Endodermal cell (in vitro differentiated cells): ENCODE measurements at regions not wholly inside any gene's neighbourhood (a gene's known extent, or its start where the extent isn't known, plus 50 kb on each side); places are given as distances from the start of the nearest gene placed in this dataset.

Source experiments
- DNase-seq: peaks from one replicate; pipeline ENCODE4 v3.0.0-alpha.2; 2017
- H3K27ac ChIP-seq: 2 replicates; pipeline ENCODE4 v1.5.1; 2013; ENCODE audit warnings: mild to moderate bottlenecking, low read depth, low read length, moderate library complexity
- H3K27me3 ChIP-seq: 2 replicates; pipeline ENCODE4 v1.6.1; 2013; ENCODE audit warnings: mild to moderate bottlenecking, low read length, moderate library complexity; ENCODE audit not compliant: insufficient read depth, control insufficient read depth, poor library complexity, severe bottlenecking
- H3K36me3 ChIP-seq: 2 replicates; pipeline ENCODE4 v1.7.0; 2013; ENCODE audit warnings: mild to moderate bottlenecking, low read length, moderate library complexity; ENCODE audit not compliant: control insufficient read depth, insufficient read depth
- H3K4me1 ChIP-seq: one replicate; pipeline ENCODE4 v1.7.0; 2013; ENCODE audit warnings: low read length; ENCODE audit not compliant: control insufficient read depth, insufficient read depth
- H3K4me3 ChIP-seq: 2 replicates; pipeline ENCODE4 v1.5.1; 2013; ENCODE audit warnings: mild to moderate bottlenecking, low read length, moderate library complexity
- H3K9ac ChIP-seq: 2 replicates; pipeline ENCODE4 v1.6.1; 2013; ENCODE audit warnings: mild to moderate bottlenecking, low read length, moderate library complexity; ENCODE audit not compliant: poor library complexity, severe bottlenecking; ENCODE audit errors: extremely low read depth
- H3K9me3 ChIP-seq: 2 replicates; pipeline ENCODE4 v1.6.1; 2013; ENCODE audit warnings: mild to moderate bottlenecking, low read length, moderate library complexity; ENCODE audit not compliant: control insufficient read depth
- H3K27ac Mint-ChIP-seq: 2 replicates; pipeline ENCODE4 v1.8.0; 2020; ENCODE audit warnings: mixed read lengths
- H3K27me3 Mint-ChIP-seq: 2 replicates; pipeline ENCODE4 v1.8.0; 2021; ENCODE audit warnings: mild to moderate bottlenecking, mixed read lengths; ENCODE audit not compliant: insufficient read depth
- H3K36me3 Mint-ChIP-seq: 2 replicates; pipeline ENCODE4 v1.8.0; 2020; ENCODE audit warnings: low read depth, mixed read lengths
- H3K4me1 Mint-ChIP-seq: 2 replicates; pipeline ENCODE4 v1.8.0; 2020; ENCODE audit warnings: mixed read lengths
- H3K4me3 Mint-ChIP-seq: 2 replicates; pipeline ENCODE4 v1.8.0; 2020; ENCODE audit warnings: mild to moderate bottlenecking, moderate library complexity, mixed read lengths
- H3K9me3 Mint-ChIP-seq: 2 replicates; pipeline ENCODE4 v1.8.0; 2020; ENCODE audit warnings: mild to moderate bottlenecking, mixed read lengths
- WGBS, 2 experiments: methylation state at CpG; one replicate each; pipeline versions ENCODE4 v1.1.5 to v1.1.7; 2013; ENCODE audit warnings: missing lambda C conversion rate in 2 of 2, mixed read lengths in 1 of 2; ENCODE audit not compliant: insufficient coverage in 1 of 2, insufficient read length in 1 of 2; 5-methylcytosine and 5-hydroxymethylcytosine counted together
- TF ChIP-seq, protein P1 (sequence below): fragments of 200-600 bp; sonication (generic); conservative IDR thresholded peaks from 2 replicates; pipeline ENCODE4 v1.5.0; 2021; ENCODE audit warnings: antibody characterized with exemption, mild to moderate bottlenecking

DNA sequence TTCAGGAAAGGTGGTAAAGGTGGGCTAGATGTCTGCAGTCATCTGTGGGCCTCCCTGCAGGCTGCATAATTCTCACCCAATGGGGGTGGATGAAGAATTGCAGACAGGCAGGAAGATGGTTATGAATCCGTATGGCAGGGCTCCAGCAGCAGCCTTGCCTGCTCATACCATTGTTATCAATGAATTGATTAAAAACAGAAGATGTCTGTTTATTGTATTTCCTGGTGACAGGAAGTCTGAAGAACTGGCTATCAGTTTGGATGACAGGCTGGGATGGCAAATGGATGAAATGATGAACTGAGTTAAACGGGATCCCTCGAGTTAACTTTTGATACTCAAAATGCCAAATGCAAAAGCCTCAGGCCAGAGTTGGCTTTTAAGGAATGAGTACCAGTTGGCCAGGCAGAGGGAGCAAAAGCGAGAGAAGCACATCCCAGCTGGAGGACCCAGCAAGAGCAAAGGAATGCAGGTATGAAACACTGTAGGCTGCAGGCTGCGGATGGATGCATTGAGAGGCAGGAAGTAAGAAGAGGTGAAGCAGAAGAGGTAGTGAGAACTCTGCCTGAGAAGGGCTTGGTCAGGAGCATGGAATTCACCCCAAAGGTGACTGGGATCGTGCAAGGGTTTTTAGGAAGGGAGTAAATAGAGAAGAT lies 550.0 kb upstream of the TBX3 start:
- peak; percentile 88 for DNase-seq
- Mint-ChIP-seq H3K4me3 (no peak overlapping the region), H3K27me3 (peaks cover 15% of the 10 kb centered on the region), H3K9me3 (no peaks in the 10 kb centered on the region), H3K27ac (no peak overlapping the region), H3K4me1 (peaks cover 11% of the 10 kb centered on the region), H3K36me3 (no peaks in the 10 kb centered on the region)
- H3K9me3 ChIP-seq = no peaks in the 10 kb centered on the region
- 62 to 79% methylated on average over 6 of the region's 6 CpGs for WGBS, 2 experiments
- H3K9ac ChIP-seq = no peak overlapping the region
- no peak overlapping the region for H3K4me3 ChIP-seq
- TF ChIP-seq, protein P1, sequence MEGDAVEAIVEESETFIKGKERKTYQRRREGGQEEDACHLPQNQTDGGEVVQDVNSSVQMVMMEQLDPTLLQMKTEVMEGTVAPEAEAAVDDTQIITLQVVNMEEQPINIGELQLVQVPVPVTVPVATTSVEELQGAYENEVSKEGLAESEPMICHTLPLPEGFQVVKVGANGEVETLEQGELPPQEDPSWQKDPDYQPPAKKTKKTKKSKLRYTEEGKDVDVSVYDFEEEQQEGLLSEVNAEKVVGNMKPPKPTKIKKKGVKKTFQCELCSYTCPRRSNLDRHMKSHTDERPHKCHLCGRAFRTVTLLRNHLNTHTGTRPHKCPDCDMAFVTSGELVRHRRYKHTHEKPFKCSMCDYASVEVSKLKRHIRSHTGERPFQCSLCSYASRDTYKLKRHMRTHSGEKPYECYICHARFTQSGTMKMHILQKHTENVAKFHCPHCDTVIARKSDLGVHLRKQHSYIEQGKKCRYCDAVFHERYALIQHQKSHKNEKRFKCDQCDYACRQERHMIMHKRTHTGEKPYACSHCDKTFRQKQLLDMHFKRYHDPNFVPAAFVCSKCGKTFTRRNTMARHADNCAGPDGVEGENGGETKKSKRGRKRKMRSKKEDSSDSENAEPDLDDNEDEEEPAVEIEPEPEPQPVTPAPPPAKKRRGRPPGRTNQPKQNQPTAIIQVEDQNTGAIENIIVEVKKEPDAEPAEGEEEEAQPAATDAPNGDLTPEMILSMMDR = peak; percentile 23
- H3K27ac ChIP-seq = no peak overlapping the region
- no peaks in the 10 kb centered on the region for H3K36me3 ChIP-seq
- H3K27me3 ChIP-seq = no peaks in the 10 kb centered on the region
- no peaks in the 10 kb centered on the region for H3K4me1 ChIP-seq

DNA sequence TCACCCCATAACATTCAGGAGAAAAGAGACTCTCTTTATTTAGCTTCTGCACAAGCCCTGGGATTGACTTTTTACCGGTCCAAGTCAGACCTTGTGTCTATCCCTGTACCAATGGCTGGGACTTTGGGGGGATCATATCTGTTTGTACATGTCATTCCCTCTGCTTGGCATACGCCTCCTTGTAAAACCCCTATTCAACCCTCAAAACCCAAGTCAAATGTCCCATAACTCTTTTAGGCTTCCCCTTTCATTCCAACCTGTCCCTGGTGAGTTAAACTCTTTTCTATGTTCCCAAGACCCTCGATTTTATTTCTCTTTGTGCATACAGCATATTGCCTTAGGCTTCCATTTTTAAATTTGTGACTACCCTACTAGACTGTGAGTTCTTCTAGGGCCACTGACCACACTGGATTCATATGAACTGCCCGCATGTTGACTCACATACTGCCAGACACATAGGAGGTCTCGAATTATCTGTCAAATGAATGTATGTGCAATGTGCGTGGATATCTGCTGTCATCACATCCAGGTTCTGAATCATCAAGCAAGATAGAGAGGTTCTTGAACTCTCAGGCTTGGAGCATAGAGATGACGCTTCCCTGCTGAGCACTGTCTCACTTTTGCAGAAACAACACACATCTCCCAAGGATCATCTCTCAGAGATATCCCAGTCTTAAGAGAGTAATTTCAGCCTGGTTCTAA lies 548.6 kb upstream of the TBX3 start:
- WGBS, 2 experiments = 90 to 94% methylated on average over 7 of the region's 7 CpGs
- Histone ChIP-seq H3K9ac (no peak overlapping the region), H3K27me3 (no peaks in the 10 kb centered on the region), H3K36me3 (no peaks in the 10 kb centered on the region), H3K4me1 (no peaks in the 10 kb centered on the region), H3K9me3 (no peaks in the 10 kb centered on the region), H3K4me3 (no peak overlapping the region), H3K27ac (no peak overlapping the region)
- no peaks in the 10 kb centered on the region for H3K36me3 Mint-ChIP-seq
- no peaks in the 10 kb centered on the region for H3K9me3 Mint-ChIP-seq
- no peak overlapping the region for H3K4me3 Mint-ChIP-seq
- H3K27me3 Mint-ChIP-seq = peaks cover 6% of the 10 kb centered on the region
- H3K4me1 Mint-ChIP-seq = peaks cover 6% of the 10 kb centered on the region
- no peak for DNase-seq
- TF ChIP-seq, protein P1 = no peak
- no peak overlapping the region for H3K27ac Mint-ChIP-seq

DNA sequence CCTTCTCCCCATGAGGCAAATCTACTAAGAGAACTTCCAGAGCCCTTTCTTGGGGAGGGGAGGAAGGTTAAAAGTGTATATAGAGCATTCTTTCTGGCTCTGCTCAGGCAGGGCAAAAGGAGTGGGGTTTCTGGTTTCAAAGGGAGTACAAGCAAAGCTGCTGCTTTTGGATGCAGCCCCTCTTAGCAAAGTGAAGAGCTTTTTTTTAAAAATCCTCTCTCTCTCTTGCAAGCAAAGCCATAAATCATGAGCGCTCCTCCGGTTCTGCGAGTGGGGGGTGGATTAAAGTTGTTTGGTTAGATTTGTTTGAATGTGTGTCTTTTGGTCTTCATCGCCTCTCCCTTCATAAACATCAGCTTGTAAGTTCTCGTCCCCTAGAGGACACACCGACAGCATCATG lies 546.6 kb upstream of the TBX3 start:
- Mint-ChIP-seq H3K27ac (no peak overlapping the region), H3K4me1 (peaks cover 13% of the 10 kb centered on the region), H3K9me3 (no peaks in the 10 kb centered on the region), H3K36me3 (no peaks in the 10 kb centered on the region), H3K4me3 (no peak overlapping the region), H3K27me3 (peaks cover 2% of the 10 kb centered on the region)
- H3K27ac ChIP-seq = no peak overlapping the region
- 80 to 82% methylated on average over 1 to 3 of the region's 6 CpGs for WGBS, 2 experiments
- no peak for DNase-seq
- no peak overlapping the region for H3K4me3 ChIP-seq
- no peaks in the 10 kb centered on the region for H3K4me1 ChIP-seq
- TF ChIP-seq, protein P1 = no peak
- H3K36me3 ChIP-seq = no peaks in the 10 kb centered on the region
- no peaks in the 10 kb centered on the region for H3K9me3 ChIP-seq
- H3K9ac ChIP-seq = no peak overlapping the region
- no peaks in the 10 kb centered on the region for H3K27me3 ChIP-seq
